KOPT-K1 (cell line): ENCODE measurements at regions not wholly inside any gene's neighbourhood (a gene's known extent, or its start where the extent isn't known, plus 50 kb on each side); places are given as distances from the start of the nearest gene placed in this dataset.
"Not testable (repeated sequence)": the region's sequence is repeated elsewhere in the genome, so short reads cannot be mapped to it uniquely, and the experiment has no call there.

Experiments used
- H3K27ac ChIP-seq: fragments of 200-600 bp; sonication (generic); 2 replicates; pipeline ENCODE4 v1.5.1; 2016; ENCODE audit warnings: antibody characterized with exemption, mild to moderate bottlenecking, low read depth, low read length; ENCODE audit not compliant: poor library complexity, severe bottlenecking
- H3K36me3 ChIP-seq: fragments of 200-600 bp; sonication (generic); 2 replicates; pipeline ENCODE4 v1.5.1; 2017; ENCODE audit warnings: antibody characterized with exemption, mild to moderate bottlenecking, low read length, moderate library complexity; ENCODE audit not compliant: insufficient read depth
- H3K9me3 ChIP-seq: fragments of 200-600 bp; sonication (generic); 2 replicates; pipeline ENCODE4 v1.5.1; 2017; ENCODE audit warnings: antibody characterized with exemption, low read length, mild to moderate bottlenecking; ENCODE audit not compliant: insufficient read depth, poor library complexity, severe bottlenecking

DNA sequence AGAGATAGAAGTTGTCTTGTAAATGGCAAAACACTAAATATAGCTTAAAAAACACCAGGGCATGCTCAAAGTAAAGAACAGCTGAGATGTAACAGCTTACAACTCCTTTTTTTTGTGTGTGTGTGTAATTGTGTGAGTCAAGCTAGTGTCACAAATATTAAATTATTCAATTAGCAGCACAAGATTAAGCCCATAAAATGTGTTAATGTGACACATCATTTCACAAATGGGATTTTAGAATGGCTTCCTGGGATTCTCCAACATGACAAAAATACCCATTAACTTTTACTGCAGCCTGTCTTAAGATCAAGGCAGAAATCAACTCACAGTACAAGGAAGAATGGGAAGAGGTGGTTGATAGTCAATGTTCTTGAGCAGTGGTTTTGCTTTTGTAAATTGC is 251.4 kb downstream of the KIF20B start:
- Histone ChIP-seq H3K36me3 (no peaks in the 10 kb centered on the region), H3K9me3 (no peaks in the 10 kb centered on the region), H3K27ac (no peak overlapping the region)

DNA sequence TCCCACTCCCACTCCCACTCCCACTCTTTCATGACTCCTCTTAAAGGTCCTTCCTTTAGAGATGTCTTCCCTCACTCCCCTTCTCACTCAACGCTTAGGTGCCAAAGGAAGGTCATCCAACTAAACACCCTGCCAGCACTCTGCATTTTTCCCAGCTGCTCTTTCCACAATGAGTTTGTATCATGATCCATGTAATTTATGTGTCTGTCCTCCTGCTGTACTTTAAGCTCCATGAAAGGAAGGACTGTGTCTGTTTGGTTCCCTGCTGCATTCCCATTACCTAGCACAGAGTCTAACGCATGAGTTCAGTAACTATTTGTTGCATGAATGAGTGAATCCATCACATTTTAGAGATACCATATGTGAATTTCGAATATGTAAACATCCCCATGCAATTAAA is 252.7 kb downstream of the KIF20B start:
- H3K36me3 ChIP-seq, result no peaks in the 10 kb centered on the region
- no peaks in the 10 kb centered on the region for H3K9me3 ChIP-seq
- no peak overlapping the region for H3K27ac ChIP-seq

DNA sequence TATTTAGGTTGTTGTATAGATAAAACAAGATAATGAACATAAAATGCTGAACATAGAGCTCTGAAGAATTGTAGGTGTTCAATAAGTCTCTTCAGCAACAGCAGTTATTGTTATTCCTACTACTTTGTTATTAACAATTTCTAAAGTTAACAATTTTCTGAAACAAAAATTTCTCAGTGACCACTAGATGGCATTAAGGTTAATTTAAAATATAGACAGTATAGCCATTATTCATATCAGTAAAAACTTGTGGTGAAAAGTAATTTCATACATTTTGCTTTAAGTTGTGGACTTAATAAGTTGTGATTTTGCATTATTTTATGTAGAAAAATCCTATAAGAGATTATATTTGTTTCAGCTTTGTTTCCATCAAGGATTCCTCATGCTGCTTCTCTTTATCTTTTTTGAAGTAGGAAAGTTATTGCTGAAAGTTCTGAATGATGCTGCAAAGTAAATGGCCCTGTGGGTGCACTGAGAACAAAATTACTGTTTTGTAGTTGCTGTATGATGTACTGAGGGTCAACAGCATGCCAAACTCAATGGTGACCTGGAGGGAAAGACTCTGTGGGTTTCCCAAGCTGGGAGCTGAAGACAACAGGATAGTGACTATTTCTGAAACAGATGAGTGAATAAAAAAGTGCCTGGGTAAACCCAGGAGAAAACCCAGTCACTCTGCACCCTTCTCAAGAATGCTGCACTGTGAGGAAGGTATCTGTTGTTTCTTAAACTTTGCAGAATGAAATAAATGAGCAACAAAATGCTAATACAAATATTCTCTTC is 253.6 kb downstream of the KIF20B start:
- Histone ChIP-seq H3K36me3 (no peaks in the 10 kb centered on the region), H3K27ac (no peak overlapping the region), H3K9me3 (no peaks in the 10 kb centered on the region)

DNA sequence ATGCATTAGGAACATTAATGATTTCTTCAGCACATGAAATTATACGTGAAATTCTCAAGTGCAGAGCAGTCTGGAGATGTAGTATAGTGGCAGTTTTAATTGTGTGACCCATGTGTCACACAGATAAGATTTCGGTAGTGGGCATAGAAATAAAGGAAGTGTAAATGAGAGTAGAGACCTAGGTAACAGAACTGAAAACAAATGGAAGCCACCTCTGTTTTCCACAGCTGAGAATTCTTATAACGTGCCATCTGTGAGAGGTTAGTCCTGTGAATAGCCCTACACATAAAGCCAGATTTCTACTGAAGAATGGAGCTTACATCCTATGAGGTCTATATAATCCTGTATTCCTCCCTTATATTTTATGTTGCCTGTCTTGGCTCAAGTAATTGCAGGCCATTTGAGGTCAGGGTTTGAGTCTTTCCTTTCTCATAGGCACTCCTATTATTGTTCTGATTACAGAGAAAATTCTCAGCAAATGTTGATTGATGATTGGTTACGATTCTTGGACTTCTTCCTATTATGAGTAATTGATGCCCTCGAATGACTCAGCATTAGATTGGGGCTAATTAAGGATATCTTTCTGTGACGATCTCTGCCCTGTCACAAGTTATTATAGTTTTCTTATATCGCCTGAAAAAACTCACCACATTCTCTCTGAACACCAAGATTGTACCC is 258.2 kb downstream of the KIF20B start:
- H3K36me3 ChIP-seq, result no peaks in the 10 kb centered on the region
- H3K9me3 ChIP-seq, result no peaks in the 10 kb centered on the region

DNA sequence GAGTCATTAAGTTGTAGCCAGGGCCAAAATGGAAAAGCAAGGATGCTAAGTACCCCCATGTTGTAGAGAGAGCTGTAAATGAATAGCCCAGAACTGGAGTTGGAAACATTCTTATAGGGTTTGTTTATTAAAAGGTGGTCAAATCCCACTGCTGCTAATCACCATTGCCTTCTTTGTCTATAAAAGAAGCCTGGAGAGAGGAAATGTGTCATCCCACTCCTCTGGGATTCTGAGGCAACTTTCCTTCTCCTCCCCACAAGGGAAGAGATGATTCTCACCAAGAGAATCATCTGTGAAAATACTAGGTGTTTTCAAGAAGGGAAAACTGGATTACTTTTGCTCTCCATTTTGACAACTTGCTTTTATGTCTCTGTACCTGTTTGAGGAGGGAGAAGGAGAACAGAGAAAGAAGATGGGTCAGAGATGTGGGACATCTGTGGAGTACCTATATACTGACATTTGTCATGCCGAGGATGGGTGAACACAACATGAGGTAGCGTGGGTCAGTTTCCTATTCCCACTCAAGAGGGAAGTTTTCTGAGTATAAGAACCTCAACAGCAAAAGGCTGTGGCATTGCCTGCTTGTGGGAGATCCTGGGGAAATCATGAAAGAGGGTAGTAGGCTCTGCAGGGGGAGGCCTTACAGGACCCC is 262.2 kb downstream of the KIF20B start:
- H3K36me3 ChIP-seq, result no peaks in the 10 kb centered on the region
- no peaks in the 10 kb centered on the region for H3K9me3 ChIP-seq
- no peak overlapping the region for H3K27ac ChIP-seq

More for the DNA sequence above, 258.2 kb downstream of the KIF20B start:
- H3K27ac ChIP-seq, result no peak overlapping the region

DNA sequence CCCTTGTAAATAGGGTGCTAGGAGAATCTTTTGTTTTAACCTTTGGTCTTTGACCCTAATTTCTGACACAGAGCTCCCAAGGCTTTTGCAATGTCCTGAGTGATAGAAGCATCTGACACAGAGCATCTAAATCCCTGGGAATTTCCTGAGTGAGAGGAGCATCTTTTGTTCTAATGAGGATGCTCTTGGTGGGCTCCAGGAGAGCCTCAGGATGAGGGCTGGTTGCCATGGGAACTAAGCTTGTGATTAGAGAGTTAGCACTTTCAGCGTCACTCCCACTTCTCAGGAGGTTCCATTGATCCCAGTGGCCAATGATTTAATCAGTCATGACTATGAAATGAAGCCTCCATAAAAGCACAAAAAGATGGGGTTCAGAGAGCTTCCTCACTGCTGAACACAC is 264.8 kb downstream of the KIF20B start:
- Histone ChIP-seq H3K27ac (no peak overlapping the region), H3K9me3 (no peaks in the 10 kb centered on the region), H3K36me3 (no peaks in the 10 kb centered on the region)

DNA sequence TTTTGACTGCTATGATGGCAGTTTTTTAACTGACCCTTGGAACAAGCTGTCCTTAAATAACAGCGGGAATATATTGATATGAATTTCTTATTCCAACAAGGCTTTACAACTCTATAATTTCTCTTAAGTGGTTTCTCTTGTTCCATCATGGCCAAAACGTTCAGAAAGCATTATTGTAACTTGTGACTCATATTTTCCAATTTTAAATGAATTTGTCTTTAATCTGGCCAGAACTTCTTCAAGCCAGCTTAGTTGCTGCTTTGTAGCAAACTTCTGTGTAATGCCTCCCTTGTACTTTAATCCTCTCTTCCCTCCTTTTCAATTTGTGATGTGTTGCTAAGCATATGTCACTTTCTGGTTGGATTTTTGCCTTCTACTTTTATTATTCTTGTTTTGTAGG is 271.9 kb downstream of the KIF20B start:
- no peaks in the 10 kb centered on the region for H3K9me3 ChIP-seq
- H3K36me3 ChIP-seq, result no peaks in the 10 kb centered on the region
- H3K27ac ChIP-seq, result no peak overlapping the region

DNA sequence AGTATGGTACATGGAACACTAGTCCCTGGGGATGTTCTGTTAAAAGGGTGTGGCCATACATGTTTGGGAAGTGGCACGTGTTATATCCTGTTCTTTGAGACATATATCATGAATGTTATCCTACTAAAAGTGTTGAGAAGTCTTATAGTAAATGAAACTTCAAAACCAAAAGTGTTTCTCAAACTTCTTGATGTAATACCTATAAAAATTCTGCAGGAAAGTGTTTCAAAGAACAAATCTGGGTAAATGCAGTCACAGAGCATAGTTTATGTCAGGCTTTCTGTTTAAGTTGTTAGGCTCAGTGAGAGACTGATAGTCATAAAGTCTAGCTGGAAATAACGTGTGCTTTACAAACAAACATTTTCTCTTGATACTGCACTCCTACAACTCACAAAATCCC is 273.7 kb downstream of the KIF20B start:
- no peaks in the 10 kb centered on the region for H3K36me3 ChIP-seq
- H3K9me3 ChIP-seq, result no peaks in the 10 kb centered on the region
- no peak overlapping the region for H3K27ac ChIP-seq

DNA sequence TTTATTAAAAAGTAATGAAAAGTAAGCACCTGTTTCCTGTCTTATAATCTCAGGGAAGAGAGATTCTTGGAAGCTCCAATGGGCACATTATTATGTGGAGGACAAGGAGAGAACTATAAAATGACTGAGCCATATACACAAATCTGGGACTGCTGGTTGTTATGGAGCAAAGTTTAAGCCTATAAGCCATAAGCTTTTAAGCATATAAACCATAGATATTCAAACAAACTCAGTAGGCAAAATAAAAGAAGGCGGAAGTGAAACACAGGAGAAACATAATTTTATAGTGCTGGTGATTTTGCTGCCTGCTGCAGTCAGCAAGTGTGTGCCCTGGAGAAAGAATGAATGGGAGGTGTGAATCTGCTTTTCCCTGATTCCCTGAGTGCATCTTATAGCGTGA is 274.4 kb downstream of the KIF20B start:
- no peaks in the 10 kb centered on the region for H3K9me3 ChIP-seq
- H3K36me3 ChIP-seq, result no peaks in the 10 kb centered on the region
- no peak overlapping the region for H3K27ac ChIP-seq

DNA sequence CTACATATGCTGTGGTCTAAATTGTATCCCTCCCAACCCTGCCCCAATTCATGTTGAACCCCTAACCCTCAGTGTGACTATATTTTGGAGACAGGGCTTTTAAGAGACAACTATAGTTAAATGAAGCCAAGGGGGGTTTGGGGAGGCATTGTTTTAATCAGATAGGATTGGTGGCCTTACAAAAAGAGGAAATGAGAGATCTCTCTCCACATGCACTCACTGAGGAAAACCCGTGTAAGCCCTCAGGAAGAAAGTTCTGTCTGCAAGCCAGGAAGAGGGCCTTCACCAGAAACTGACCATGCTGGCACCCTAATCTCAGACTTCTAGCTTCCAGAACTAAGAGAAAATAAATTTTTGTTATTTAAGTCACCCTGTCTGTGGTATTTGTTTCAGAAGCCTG is 276.7 kb downstream of the KIF20B start:
- no peaks in the 10 kb centered on the region for H3K9me3 ChIP-seq
- no peak overlapping the region for H3K27ac ChIP-seq
- no peaks in the 10 kb centered on the region for H3K36me3 ChIP-seq

DNA sequence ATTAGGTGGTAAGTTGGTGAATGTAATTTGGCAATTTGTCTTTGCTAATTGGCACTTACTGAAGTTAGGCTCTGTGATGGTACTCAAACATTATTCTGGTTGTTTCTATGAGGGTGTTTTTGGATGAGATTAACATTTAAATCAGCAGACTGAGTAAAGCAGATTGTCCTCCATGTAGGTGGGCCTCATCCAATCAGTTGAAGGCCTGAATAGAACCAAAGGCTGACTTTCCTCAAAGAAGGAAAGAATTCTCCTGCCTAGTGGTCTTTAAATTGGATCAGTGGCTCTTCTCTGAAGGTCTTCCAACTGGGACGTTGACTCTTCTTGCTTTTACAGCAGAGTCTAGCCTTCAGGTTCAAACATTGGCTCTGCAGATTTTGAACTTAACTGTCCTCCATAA is 278.3 kb downstream of the KIF20B start:
- Histone ChIP-seq H3K27ac (no peak overlapping the region), H3K36me3 (no peaks in the 10 kb centered on the region), H3K9me3 (no peaks in the 10 kb centered on the region)

DNA sequence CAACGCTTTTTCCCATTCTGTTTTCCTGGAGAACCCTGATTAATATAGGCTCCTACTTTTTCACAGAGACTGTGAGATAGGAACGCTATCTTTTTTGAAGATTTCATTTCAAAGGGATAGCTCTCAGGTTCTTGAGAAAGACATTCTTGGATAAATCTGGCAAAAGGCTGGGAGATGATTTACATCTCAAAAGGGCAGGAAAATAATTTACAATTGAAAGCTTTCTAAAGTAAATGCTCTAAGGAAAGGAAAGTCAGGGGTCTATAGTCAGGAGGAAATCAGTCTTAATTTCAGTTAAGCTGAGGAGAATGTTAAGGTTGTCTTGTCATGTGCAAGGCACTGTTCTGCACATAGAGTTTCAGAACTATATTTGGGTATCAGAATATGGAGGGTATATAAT is 278.8 kb downstream of the KIF20B start:
- H3K27ac ChIP-seq, result no peak overlapping the region
- no peaks in the 10 kb centered on the region for H3K9me3 ChIP-seq
- no peaks in the 10 kb centered on the region for H3K36me3 ChIP-seq

DNA sequence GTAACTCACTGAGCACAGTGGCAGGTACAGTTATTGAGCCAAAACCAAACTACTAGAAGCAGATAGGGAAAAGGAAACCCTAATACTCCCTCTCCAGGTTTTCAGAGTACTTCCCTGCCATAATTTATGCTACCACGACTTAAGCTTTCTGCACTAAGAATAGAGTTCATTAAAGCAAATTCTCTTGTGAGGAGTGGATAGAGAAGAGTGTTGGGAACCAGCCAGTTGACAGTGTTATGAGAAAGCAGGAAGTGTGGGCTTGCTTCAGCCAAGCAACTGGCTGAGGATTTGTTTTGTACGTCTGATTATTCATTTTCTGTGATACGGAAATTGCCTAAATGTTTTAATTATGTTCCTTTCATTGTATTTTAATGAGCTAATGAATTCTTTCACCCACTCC is 280.5 kb downstream of the KIF20B start:
- H3K9me3 ChIP-seq, result no peaks in the 10 kb centered on the region
- H3K27ac ChIP-seq, result no peak overlapping the region
- H3K36me3 ChIP-seq, result no peaks in the 10 kb centered on the region

DNA sequence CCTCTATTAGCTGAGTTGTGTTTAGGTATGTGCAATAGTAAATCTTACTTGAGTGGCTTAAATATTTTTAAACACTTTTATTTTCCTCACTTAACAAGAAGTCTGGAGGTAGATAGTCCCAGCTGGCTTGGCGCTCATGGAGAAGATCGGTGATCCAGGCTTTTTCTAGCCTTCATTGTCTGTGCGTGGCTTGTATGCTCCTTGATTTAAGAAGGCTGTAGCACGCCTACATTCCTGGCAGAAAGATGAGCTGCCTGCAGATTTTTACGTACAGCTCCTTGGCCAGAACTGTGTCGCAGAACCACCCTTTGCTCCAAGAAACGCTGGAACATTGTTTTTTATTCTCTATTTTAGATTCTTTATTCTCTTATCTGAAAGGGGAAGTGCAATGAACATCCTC is 284.1 kb downstream of the KIF20B start:
- no peak overlapping the region for H3K27ac ChIP-seq
- H3K9me3 ChIP-seq, result no peaks in the 10 kb centered on the region
- H3K36me3 ChIP-seq, result no peaks in the 10 kb centered on the region

DNA sequence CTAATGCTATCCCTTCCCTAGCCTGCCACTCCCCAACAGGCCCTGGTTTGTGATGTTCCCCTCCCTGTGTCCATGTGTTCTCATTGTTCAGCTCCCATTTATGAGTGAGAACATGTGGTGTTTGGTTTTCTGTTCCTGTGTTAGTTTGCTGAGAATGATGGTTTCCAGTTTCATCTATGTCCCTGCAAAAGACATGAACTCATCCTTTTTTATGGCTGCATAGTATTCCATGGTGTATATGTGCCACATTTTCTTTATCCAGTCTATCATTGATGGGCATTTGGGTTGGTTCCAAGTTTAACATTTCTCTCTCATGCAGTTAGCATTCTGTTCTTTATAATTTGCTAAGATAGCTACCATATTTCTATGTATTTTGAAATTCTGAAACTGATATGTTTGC is 287.0 kb downstream of the KIF20B start:
- not testable (repeated sequence) for H3K9me3 ChIP-seq, H3K27ac ChIP-seq, H3K36me3 ChIP-seq

DNA sequence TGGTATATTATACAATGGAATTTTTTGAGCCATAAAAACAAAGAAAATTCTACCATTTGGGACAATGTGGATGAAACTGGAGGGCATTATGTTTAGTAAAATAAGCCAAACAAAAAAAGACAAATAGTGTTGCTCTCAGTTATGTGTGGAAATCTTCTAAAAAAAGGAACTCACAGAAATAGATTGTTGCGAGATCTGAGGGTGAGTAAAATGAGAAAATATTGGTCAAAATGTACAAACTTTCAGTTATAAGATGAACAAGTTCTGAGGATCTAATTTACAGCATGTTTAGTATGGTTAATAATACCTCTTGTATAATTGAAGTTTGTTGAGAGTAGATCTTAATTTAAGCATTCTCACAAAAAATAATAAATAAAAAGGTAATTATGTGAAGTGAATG is 291.2 kb downstream of the KIF20B start:
- H3K36me3 ChIP-seq, result no peaks in the 10 kb centered on the region
- peaks cover 5% of the 10 kb centered on the region for H3K9me3 ChIP-seq
- no peak overlapping the region for H3K27ac ChIP-seq
